ENCODE measurements at regions not wholly inside any gene's neighbourhood (a gene's known extent, or its start where the extent isn't known, plus 50 kb on each side); places are given as distances from the start of the nearest gene placed in this dataset.

GRCh38 chr1:177863796-177864195 is 106.1 kb downstream of the SEC16B start:
- Histone ChIP-seq H3K4me2 (ENCODE audit: low read depth, low read length) (no peak overlapping the region), H3K9ac (ENCODE audit: insufficient read depth, low read depth, low read length) (no peak overlapping the region), H2AFZ (ENCODE audit: low read length) (no peak overlapping the region), H3K36me3 (replicated peaks in 1 of 2; ENCODE audit: control insufficient read depth in 1 of 2, insufficient read depth in 2 of 2, low read length in 2 of 2) (no peaks in the 10 kb centered on the region), H4K20me1 (ENCODE audit: insufficient read depth, low read length) (no peaks in the 10 kb centered on the region), H3K79me2 (ENCODE audit: insufficient read depth, low read length) (no peaks in the 10 kb centered on the region), H3K27ac (ENCODE audit: extremely low read length, insufficient read depth, low read length) (no peak overlapping the region), H3K4me3 (replicated peaks in 1 of 3; ENCODE audit: insufficient read depth in 1 of 3, low read depth in 2 of 3, low read length in 3 of 3) (no peak overlapping the region), H3K4me1 (ENCODE audit: insufficient read depth, low read length) (no peaks in the 10 kb centered on the region), H3K27me3 (ENCODE audit: control insufficient read depth in 1 of 2, insufficient read depth in 2 of 2, low read length in 2 of 2) (no peaks in the 10 kb centered on the region), H3K9me3 (ENCODE audit: low read length) (no peaks in the 10 kb centered on the region)
- BruUV-seq (replicated peaks), result no TSS peak
- no peak for FAIRE-seq
- ChIA-PET CTCF (ENCODE audit: low intra/inter-chr PET ratio, low total read pairs) (no interaction called here), POLR2A (no interaction called here)
- no peak for ATAC-seq
- WGBS (ENCODE audit: low lambda C conversion rate), result 52% methylated on average over 4 of the region's 4 CpGs
- no peak for DNase-seq (ENCODE audit: low spot score)
- in situ Hi-C loops (cut with HindIII; ENCODE audit: extremely low pct_ligation_motif_present, low pct_unique_long_range_greater_than_20kb) (no loop called here), intact Hi-C loops (cut with micrococcal nuclease; ENCODE audit: unreplicated experiment) (no loop called here)
- TF ChIP-seq SMARCC2 (IDR thresholded peaks at IDR 0.05) (no peak), MED13 (CRISPR knock-in tag; IDR thresholded peaks at IDR 0.05) (no peak)

- Histone ChIP-seq H3K4me3 (replicated peaks in 1 of 3; ENCODE audit: insufficient read depth in 1 of 3, low read depth in 2 of 3, low read length in 3 of 3) (no peak overlapping the region), H3K4me2 (ENCODE audit: low read depth, low read length) (no peak overlapping the region), H3K9me3 (ENCODE audit: low read length) (no peaks in the 10 kb centered on the region), H4K20me1 (ENCODE audit: insufficient read depth, low read length) (no peaks in the 10 kb centered on the region), H3K27ac (ENCODE audit: extremely low read length, insufficient read depth, low read length) (no peak overlapping the region), H3K79me2 (ENCODE audit: insufficient read depth, low read length) (no peaks in the 10 kb centered on the region), H2AFZ (ENCODE audit: low read length) (no peak overlapping the region), H3K27me3 (ENCODE audit: control insufficient read depth in 1 of 2, insufficient read depth in 2 of 2, low read length in 2 of 2) (no peaks in the 10 kb centered on the region), H3K36me3 (replicated peaks in 1 of 2; ENCODE audit: control insufficient read depth in 1 of 2, insufficient read depth in 2 of 2, low read length in 2 of 2) (no peaks in the 10 kb centered on the region), H3K4me1 (ENCODE audit: insufficient read depth, low read length) (no peaks in the 10 kb centered on the region), H3K9ac (ENCODE audit: insufficient read depth, low read depth, low read length) (no peak overlapping the region)
- TF ChIP-seq GABPA (IDR thresholded peaks at IDR 0.05; ENCODE audit: low read depth, low read length) (no peak), GABPA (CRISPR knock-in tag; IDR thresholded peaks at IDR 0.05; ENCODE audit: low read depth) (no peak), TARDBP (CRISPR knock-in tag; IDR thresholded peaks at IDR 0.05) (no peak), NFKB2 (CRISPR knock-in tag; IDR thresholded peaks at IDR 0.05; ENCODE audit: borderline replicate concordance) (no peak)
- POLR2A ChIA-PET, result no interaction called here
- BruUV-seq (replicated peaks), result no TSS peak
- in situ Hi-C loops (cut with HindIII; ENCODE audit: extremely low pct_ligation_motif_present, low pct_unique_long_range_greater_than_20kb) (no loop called here), intact Hi-C loops (cut with micrococcal nuclease; ENCODE audit: unreplicated experiment) (no loop called here)
- WGBS (ENCODE audit: low lambda C conversion rate), result 2% methylated on average over 2 of the region's 2 CpGs
- DNase-seq (ENCODE audit: low spot score) (no peak), FAIRE-seq (no peak), ATAC-seq (no peak)
- CTCF ChIA-PET (ENCODE audit: low intra/inter-chr PET ratio, low total read pairs), result no interaction called here
Observed at GRCh38 chr1:177862916-177863315, 106.9 kb downstream of the SEC16B start.

Data from HepG2 (cell line).